Keratinocyte (primary cell): ENCODE measurements at regions not wholly inside any gene's neighbourhood (a gene's known extent, or its start where the extent isn't known, plus 50 kb on each side); places are given as distances from the start of the nearest gene placed in this dataset.
A peak's percentile ranks its signal among the peaks of the same experiment; 100 is the strongest.

Source experiments
- DNase-seq: peaks from one replicate; pipeline ENCODE4 v3.0.0-alpha.2; 2011; ENCODE audit warnings: low read depth, missing footprints, low spot score
- FAIRE-seq: peaks from 2 replicates; lab custom pipeline; 2011; peaks lifted over from hg19 to GRCh38; lab: Jason Lieb, UNC
- H2AFZ ChIP-seq: 2 replicates; pipeline ENCODE4 v1.6.0; 2012; ENCODE audit warnings: low read length, control low read depth, inconsistent platforms; ENCODE audit not compliant: control insufficient read depth
- H3K27ac ChIP-seq: 2 replicates; pipeline ENCODE4 v1.5.1; 2011; ENCODE audit warnings: low read length; ENCODE audit not compliant: control insufficient read depth, insufficient read depth
- H3K27me3 ChIP-seq: 3 replicates; pipeline ENCODE4 v1.6.0; 2011; ENCODE audit warnings: low read length; ENCODE audit not compliant: control insufficient read depth, insufficient read depth; ENCODE audit errors: extremely low read depth
- H3K36me3 ChIP-seq, 2 experiments: 2 replicates in 1 of 2; 3 replicates in 1 of 2; pipeline ENCODE4 v1.5.1; 2011; ENCODE audit warnings: low read length in 2 of 2, mild to moderate bottlenecking in 1 of 2; ENCODE audit not compliant: control insufficient read depth in 2 of 2, insufficient read depth in 2 of 2; ENCODE audit errors: extremely low read depth in 1 of 2
- H3K4me1 ChIP-seq: 3 replicates; pipeline ENCODE4 v1.5.1; 2011; ENCODE audit warnings: low read length; ENCODE audit not compliant: control insufficient read depth, insufficient read depth; ENCODE audit errors: extremely low read depth
- H3K4me2 ChIP-seq: 3 replicates; pipeline ENCODE4 v1.6.0; 2011; ENCODE audit warnings: low read depth, low read length; ENCODE audit not compliant: control insufficient read depth, insufficient read depth; ENCODE audit errors: extremely low read depth
- H3K4me3 ChIP-seq, 3 experiments: fragments of 200-600 bp in 1 of 3; sonication (generic) in 1 of 3; 2 replicates in 2 of 3; 3 replicates in 1 of 3; pipeline ENCODE4 v1.5.1; 2011 to 2016; ENCODE audit warnings: low read length in 3 of 3, mild to moderate bottlenecking in 3 of 3, control low read depth in 2 of 3, inconsistent platforms in 1 of 3, low read depth in 1 of 3, mixed read lengths in 1 of 3, mixed run types in 1 of 3, moderate library complexity in 1 of 3; ENCODE audit not compliant: control insufficient read depth in 2 of 3, insufficient read depth in 2 of 3; ENCODE audit errors: extremely low read depth in 1 of 3
- H3K79me2 ChIP-seq: 2 replicates; pipeline ENCODE4 v1.6.0; 2012; ENCODE audit warnings: low read length; ENCODE audit not compliant: control insufficient read depth, insufficient read depth
- H3K9ac ChIP-seq: 3 replicates; pipeline ENCODE4 v1.6.0; 2011; ENCODE audit warnings: low read length; ENCODE audit not compliant: control insufficient read depth, insufficient read depth; ENCODE audit errors: extremely low read depth
- H3K9me1 ChIP-seq: 3 replicates; pipeline ENCODE4 v1.6.0; 2011; ENCODE audit warnings: low read length; ENCODE audit not compliant: control insufficient read depth, insufficient read depth; ENCODE audit errors: extremely low read depth
- H3K9me3 ChIP-seq: 2 replicates; pipeline ENCODE4 v1.5.1; 2012; ENCODE audit warnings: low read depth, low read length; ENCODE audit not compliant: control insufficient read depth
- H4K20me1 ChIP-seq: 3 replicates; pipeline ENCODE4 v1.6.0; 2011; ENCODE audit warnings: low read length; ENCODE audit not compliant: control insufficient read depth, insufficient read depth; ENCODE audit errors: extremely low read depth
- EZH2 ChIP-seq: IDR thresholded peaks from one replicate; pipeline ENCODE4 v1.6.1; 2012; ENCODE audit warnings: inconsistent platforms, mild to moderate bottlenecking, low read length, moderate library complexity
- dilution Hi-C: fragments of 300-500 bp; cut with MboI; formaldehyde crosslinking; loops from one replicate; pipeline ENCODE4 v1.7.0; 2020; ENCODE audit warnings: low sequenced_read_pairs; ENCODE audit not compliant: extremely low pct_ligation_motif_present
- TF ChIP-seq, protein P1 (sequence below), 3 experiments: IDR thresholded peaks in 1 of 3; conservative IDR thresholded peaks in 1 of 3; optimal IDR thresholded peaks in 1 of 3; 2 replicates in 2 of 3; 3 replicates in 1 of 3; pipeline versions ENCODE3 to v1.5.1; 2011; ENCODE audit warnings: low read length in 3 of 3, mild to moderate bottlenecking in 3 of 3, moderate library complexity in 2 of 3, control low read depth in 1 of 3, inconsistent platforms in 1 of 3; ENCODE audit not compliant: insufficient read depth in 2 of 3; ENCODE audit errors: extremely low read depth in 1 of 3

DNA sequence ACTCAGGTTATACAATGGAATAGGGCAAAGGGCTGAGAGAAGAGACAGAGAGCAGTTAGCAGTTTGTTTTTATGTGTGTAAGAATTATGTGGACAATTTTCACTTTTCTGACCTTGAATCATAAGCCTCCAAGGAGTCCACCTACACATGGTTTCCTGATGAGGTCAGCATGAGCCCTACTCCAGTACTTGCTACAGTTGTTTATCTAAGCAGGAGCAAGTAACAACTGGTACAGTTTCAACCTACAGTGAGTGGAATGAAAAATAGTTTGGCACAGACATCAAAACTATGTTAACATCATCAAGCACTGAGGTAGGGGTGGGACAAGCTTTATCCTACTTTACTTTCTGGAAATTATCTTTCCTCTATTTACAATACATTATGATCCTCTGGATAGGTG is 426.7 kb upstream of the ID4 start:
- Histone ChIP-seq H3K79me2 (no peaks in the 10 kb centered on the region), H3K36me3 (no peaks in the 10 kb centered on the region), H3K4me1 (peaks cover 40% of the 10 kb centered on the region), H3K4me3 (no peak overlapping the region), H3K9ac (no peak overlapping the region), H4K20me1 (no peaks in the 10 kb centered on the region), H3K27me3 (no peaks in the 10 kb centered on the region), H3K4me2 (no peak overlapping the region), H3K9me1 (no peaks in the 10 kb centered on the region), H3K9me3 (peaks cover 3% of the 10 kb centered on the region), H2AFZ (no peak overlapping the region), H3K27ac (peak overlapping the region; percentile 1)
- peak; percentile 65 for DNase-seq
- no peak for TF ChIP-seq EZH2
- TF ChIP-seq, protein P1, sequence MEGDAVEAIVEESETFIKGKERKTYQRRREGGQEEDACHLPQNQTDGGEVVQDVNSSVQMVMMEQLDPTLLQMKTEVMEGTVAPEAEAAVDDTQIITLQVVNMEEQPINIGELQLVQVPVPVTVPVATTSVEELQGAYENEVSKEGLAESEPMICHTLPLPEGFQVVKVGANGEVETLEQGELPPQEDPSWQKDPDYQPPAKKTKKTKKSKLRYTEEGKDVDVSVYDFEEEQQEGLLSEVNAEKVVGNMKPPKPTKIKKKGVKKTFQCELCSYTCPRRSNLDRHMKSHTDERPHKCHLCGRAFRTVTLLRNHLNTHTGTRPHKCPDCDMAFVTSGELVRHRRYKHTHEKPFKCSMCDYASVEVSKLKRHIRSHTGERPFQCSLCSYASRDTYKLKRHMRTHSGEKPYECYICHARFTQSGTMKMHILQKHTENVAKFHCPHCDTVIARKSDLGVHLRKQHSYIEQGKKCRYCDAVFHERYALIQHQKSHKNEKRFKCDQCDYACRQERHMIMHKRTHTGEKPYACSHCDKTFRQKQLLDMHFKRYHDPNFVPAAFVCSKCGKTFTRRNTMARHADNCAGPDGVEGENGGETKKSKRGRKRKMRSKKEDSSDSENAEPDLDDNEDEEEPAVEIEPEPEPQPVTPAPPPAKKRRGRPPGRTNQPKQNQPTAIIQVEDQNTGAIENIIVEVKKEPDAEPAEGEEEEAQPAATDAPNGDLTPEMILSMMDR (optimal IDR thresholded peaks at IDR 0.05 in 1 of 3, IDR thresholded peaks at IDR 0.05 in 1 of 3, conservative IDR thresholded peaks at IDR 0.05 in 1 of 3; ENCODE audit: extremely low read depth in 1 of 3, insufficient read depth in 2 of 3, low read length in 3 of 3) = peak in 1 of 3 experiments; percentile 24
- FAIRE-seq = peak; percentile 97
- dilution Hi-C loops = no loop called here

- FAIRE-seq (peak; percentile 61), DNase-seq (no peak)
- H3K9ac ChIP-seq = no peak overlapping the region
- H4K20me1 ChIP-seq = no peaks in the 10 kb centered on the region
- no peak for TF ChIP-seq EZH2
- TF ChIP-seq, protein P1 (optimal IDR thresholded peaks at IDR 0.05 in 1 of 3, IDR thresholded peaks at IDR 0.05 in 1 of 3, conservative IDR thresholded peaks at IDR 0.05 in 1 of 3; ENCODE audit: extremely low read depth in 1 of 3, insufficient read depth in 2 of 3, low read length in 3 of 3) = no peak
- dilution Hi-C loops = no loop called here
- H3K36me3 ChIP-seq = no peaks in the 10 kb centered on the region
- no peak overlapping the region for H3K4me3 ChIP-seq
- H3K4me2 ChIP-seq = no peak overlapping the region
- H3K27me3 ChIP-seq = no peaks in the 10 kb centered on the region
- no peaks in the 10 kb centered on the region for H3K9me1 ChIP-seq
- no peak overlapping the region for H2AFZ ChIP-seq
- no peaks in the 10 kb centered on the region for H3K9me3 ChIP-seq
- no peaks in the 10 kb centered on the region for H3K79me2 ChIP-seq
- H3K27ac ChIP-seq = peak overlapping the region; percentile 12
- peaks cover 65% of the 10 kb centered on the region for H3K4me1 ChIP-seq
Measured at GRCh38 chr6:19413323-19413722, 423.8 kb upstream of the ID4 start.
